ENCODE measurements at regions not wholly inside any gene's neighbourhood (a gene's known extent, or its start where the extent isn't known, plus 50 kb on each side); places are given as distances from the start of the nearest gene placed in this dataset.

- DNase-seq (ENCODE audit: low spot score), result no peak
- ChIA-PET POLR2A (ENCODE audit: low non-redundant PET) (no interaction called here), CTCF (no interaction called here)
- TF ChIP-seq CTCF (conservative IDR thresholded peaks at IDR 0.05; ENCODE audit: low read depth, low read length), result no peak
- TF ChIP-seq EZH2 (IDR thresholded peaks at IDR 0.05; ENCODE audit: borderline replicate concordance, low read depth, low read length, poor library complexity, severe bottlenecking), result no peak
- Histone ChIP-seq H3K4me3 (ENCODE audit: low read depth, low read length, poor library complexity, severe bottlenecking) (no peak overlapping the region), H3K9me3 (ENCODE audit: low read depth, low read length, poor library complexity, severe bottlenecking) (no peaks in the 10 kb centered on the region), H3K27ac (ENCODE audit: low read depth, low read length, poor library complexity, severe bottlenecking) (no peak overlapping the region), H3K4me1 (ENCODE audit: insufficient read depth, low read length, poor library complexity, severe bottlenecking) (no peaks in the 10 kb centered on the region), H3K27me3 (replicated peaks; ENCODE audit: insufficient read depth, low read depth, low read length, poor library complexity) (peaks cover 13% of the 10 kb centered on the region), H3K36me3 (ENCODE audit: insufficient read depth, low read length, poor library complexity, severe bottlenecking) (no peaks in the 10 kb centered on the region)
- intact Hi-C loops (cut with micrococcal nuclease; ENCODE audit: unreplicated experiment), result no loop called here
- BruUV-seq (replicated peaks), result no TSS peak
Measured at GRCh38 chr5:74096325-74096724, 470.3 kb downstream of the ARHGEF28 start.

GRCh38 chr5:74095871-74096270 lies 469.9 kb downstream of the ARHGEF28 start:
- Histone ChIP-seq H3K9me3 (ENCODE audit: low read depth, low read length, poor library complexity, severe bottlenecking) (no peaks in the 10 kb centered on the region), H3K4me1 (ENCODE audit: insufficient read depth, low read length, poor library complexity, severe bottlenecking) (no peaks in the 10 kb centered on the region), H3K36me3 (ENCODE audit: insufficient read depth, low read length, poor library complexity, severe bottlenecking) (no peaks in the 10 kb centered on the region), H3K4me3 (ENCODE audit: low read depth, low read length, poor library complexity, severe bottlenecking) (no peak overlapping the region), H3K27me3 (replicated peaks; ENCODE audit: insufficient read depth, low read depth, low read length, poor library complexity) (peaks cover 13% of the 10 kb centered on the region), H3K27ac (ENCODE audit: low read depth, low read length, poor library complexity, severe bottlenecking) (no peak overlapping the region)
- intact Hi-C loops (cut with micrococcal nuclease; ENCODE audit: unreplicated experiment), result no loop called here
- TF ChIP-seq EZH2 (IDR thresholded peaks at IDR 0.05; ENCODE audit: borderline replicate concordance, low read depth, low read length, poor library complexity, severe bottlenecking), result no peak
- no peak for TF ChIP-seq CTCF (conservative IDR thresholded peaks at IDR 0.05; ENCODE audit: low read depth, low read length)
- BruUV-seq (replicated peaks), result no TSS peak
- CTCF ChIA-PET, result no interaction called here
- DNase-seq (ENCODE audit: low spot score), result no peak
- POLR2A ChIA-PET (ENCODE audit: low non-redundant PET), result no interaction called here

- POLR2A ChIA-PET (ENCODE audit: low non-redundant PET), result no interaction called here
- no TSS peak for BruUV-seq (replicated peaks)
- intact Hi-C loops (cut with micrococcal nuclease; ENCODE audit: unreplicated experiment), result no loop called here
- H3K27ac ChIP-seq (ENCODE audit: low read depth, low read length, poor library complexity, severe bottlenecking), result no peak overlapping the region
- no peak for DNase-seq (ENCODE audit: low spot score)
- CTCF ChIA-PET, result no interaction called here
- H3K4me1 ChIP-seq (ENCODE audit: insufficient read depth, low read length, poor library complexity, severe bottlenecking), result no peaks in the 10 kb centered on the region
- H3K36me3 ChIP-seq (ENCODE audit: insufficient read depth, low read length, poor library complexity, severe bottlenecking), result no peaks in the 10 kb centered on the region
- H3K27me3 ChIP-seq (replicated peaks; ENCODE audit: insufficient read depth, low read depth, low read length, poor library complexity), result peaks cover 12% of the 10 kb centered on the region
- no peaks in the 10 kb centered on the region for H3K9me3 ChIP-seq (ENCODE audit: low read depth, low read length, poor library complexity, severe bottlenecking)
- TF ChIP-seq CTCF (conservative IDR thresholded peaks at IDR 0.05; ENCODE audit: low read depth, low read length), result no peak
- TF ChIP-seq EZH2 (IDR thresholded peaks at IDR 0.05; ENCODE audit: borderline replicate concordance, low read depth, low read length, poor library complexity, severe bottlenecking), result no peak
- no peak overlapping the region for H3K4me3 ChIP-seq (ENCODE audit: low read depth, low read length, poor library complexity, severe bottlenecking)
Measured at GRCh38 chr5:74094782-74095108, 468.7 kb downstream of the ARHGEF28 start.
